Stimulated activated CD4-positive, alpha-beta T cell treated with anti-CD3 and anti-CD28 coated beads, Interleukin-12 subunit alpha, Interleukin-12 subunit beta, amount 100 ng/mL, for 48 hours (primary cell): ENCODE measurements at regions not wholly inside any gene's neighbourhood (a gene's known extent, or its start where the extent isn't known, plus 50 kb on each side); places are given as distances from the start of the nearest gene placed in this dataset.
"Not testable (repeated sequence)": the region's sequence is repeated elsewhere in the genome, so short reads cannot be mapped to it uniquely, and the experiment has no call there.

Source experiments
- DNase-seq, 3 donors: peaks; one replicate each; pipeline ENCODE4 v3.0.0-alpha.2; 2020; ENCODE audit warnings: low read depth in 2 of 3, low spot score in 1 of 3

GRCh38 chr4:27075603-27076002, 215.0 kb downstream of the STIM2 start:
- DNase-seq: not testable (repeated sequence)

GRCh38 chr4:27078934-27079455, 218.4 kb downstream of the STIM2 start:
- DNase-seq: no peak

GRCh38 chr4:27081675-27082586, 221.3 kb downstream of the STIM2 start:
- DNase-seq: no peak

GRCh38 chr4:27082776-27083175, 222.1 kb downstream of the STIM2 start:
- no peak for DNase-seq

- DNase-seq: peak in 1 of 3 donors; percentile 2
These were observed 224.2 kb downstream of the STIM2 start for GRCh38 chr4:27084685-27085361.

GRCh38 chr4:27085396-27085795, 224.8 kb downstream of the STIM2 start:
- no peak for DNase-seq

- no peak for DNase-seq
These were observed 226.8 kb downstream of the STIM2 start for GRCh38 chr4:27087306-27088045.

- no peak for DNase-seq
These were observed 227.8 kb downstream of the STIM2 start for GRCh38 chr4:27088491-27088890.

- DNase-seq: no peak
These were observed 228.5 kb downstream of the STIM2 start for GRCh38 chr4:27089186-27089585.

- DNase-seq: no peak
These were observed 229.8 kb downstream of the STIM2 start for GRCh38 chr4:27090406-27090805.

- DNase-seq: no peak
These were observed 233.6 kb downstream of the STIM2 start for GRCh38 chr4:27094224-27094623.

GRCh38 chr4:27094783-27095182, 234.1 kb downstream of the STIM2 start:
- DNase-seq: no peak

GRCh38 chr4:27096142-27096824, 235.6 kb downstream of the STIM2 start:
- DNase-seq: no peak

- DNase-seq: no peak
These were observed 237.4 kb downstream of the STIM2 start for GRCh38 chr4:27098034-27098433.

- DNase-seq: no peak
These were observed 240.1 kb downstream of the STIM2 start for GRCh38 chr4:27100713-27101112.

- no peak for DNase-seq
These were observed 240.5 kb downstream of the STIM2 start for GRCh38 chr4:27101126-27101525.

GRCh38 chr4:27101561-27101960, 240.9 kb downstream of the STIM2 start:
- DNase-seq: no peak

GRCh38 chr4:27111627-27112026, 251.0 kb downstream of the STIM2 start:
- DNase-seq: no peak

- no peak for DNase-seq
These were observed 251.9 kb downstream of the STIM2 start for GRCh38 chr4:27112587-27112986.

GRCh38 chr4:27115221-27115620, 254.6 kb downstream of the STIM2 start:
- DNase-seq: no peak

- DNase-seq: no peak
These were observed 256.8 kb downstream of the STIM2 start for GRCh38 chr4:27117453-27117852.
